Gastroesophageal sphincter (tissue), 4 donors: ENCODE measurements at regions not wholly inside any gene's neighbourhood (a gene's known extent, or its start where the extent isn't known, plus 50 kb on each side); places are given as distances from the start of the nearest gene placed in this dataset.
"Not testable (repeated sequence)": the region's sequence is repeated elsewhere in the genome, so short reads cannot be mapped to it uniquely, and the experiment has no call there.

ENCODE experiments used
- ATAC-seq: fragments of 150-250 bp; one replicate; pipeline ENCODE4 v1.9.1; 2016; ENCODE audit warnings: mild to moderate bottlenecking, moderate library complexity
- H3K27ac ChIP-seq, 4 donors: fragments of 200-600 bp; sonication (generic) in 3 of 4; 1 replicate in 3 of 4; 2 replicates in 1 of 4; pipeline ENCODE4 v1.5.1; 2016 to 2019
- H3K27me3 ChIP-seq: fragments of 200-600 bp; sonication (generic); one replicate; pipeline ENCODE4 v1.5.1; 2019
- H3K36me3 ChIP-seq, 2 donors: fragments of 200-600 bp; sonication (generic); one replicate each; pipeline ENCODE4 v1.5.1; 2019; ENCODE audit warnings: control low read depth in 1 of 2
- H3K4me1 ChIP-seq, 3 donors: fragments of 200-600 bp; sonication (generic); 1 replicate in 2 of 3; 2 replicates in 1 of 3; pipeline ENCODE4 v1.5.1; 2016 to 2019; ENCODE audit warnings: control low read depth in 2 of 3
- H3K4me3 ChIP-seq, 2 donors: fragments of 200-600 bp; sonication (generic); one replicate each; pipeline ENCODE4 v1.5.1; 2019; ENCODE audit warnings: mild to moderate bottlenecking in 1 of 2, moderate library complexity in 1 of 2
- H3K9me3 ChIP-seq, 3 donors: fragments of 200-600 bp; sonication (generic); one replicate each; pipeline ENCODE4 v1.5.1; 2017 to 2019; ENCODE audit warnings: control low read depth in 2 of 3
- CTCF ChIP-seq, 4 experiments: fragments of 200-600 bp in 2 of 4; fragments of 450-650 bp in 2 of 4; sonication (generic) in 1 of 4; IDR thresholded peaks; one replicate each; pipeline ENCODE4 v1.5.1; 2017 to 2019; ENCODE audit warnings: antibody characterized with exemption in 4 of 4, mild to moderate bottlenecking in 2 of 4, moderate library complexity in 2 of 4
- EP300 ChIP-seq: sonication (generic); formaldehyde crosslinking; IDR thresholded peaks from one replicate; pipeline ENCODE4 v1.6.1; 2017; ENCODE audit warnings: antibody characterized with exemption, mild to moderate bottlenecking
- POLR2A ChIP-seq, 2 donors: fragments of 450-650 bp; IDR thresholded peaks; one replicate each; pipeline ENCODE4 v1.6.1; 2017; ENCODE audit warnings: antibody characterized with exemption in 2 of 2, mild to moderate bottlenecking in 2 of 2, moderate library complexity in 1 of 2
- POLR2AphosphoS5 ChIP-seq: sonication (generic); formaldehyde crosslinking; IDR thresholded peaks from one replicate; pipeline ENCODE4 v1.6.1; 2017; ENCODE audit warnings: antibody characterized with exemption
- WGBS, 2 donors: methylation state at CpG; one replicate each; pipeline ENCODE4 v1.1.5; 2018; ENCODE audit warnings: low coverage in 1 of 2; 5-methylcytosine and 5-hydroxymethylcytosine counted together

- TF ChIP-seq EP300 (no peak), CTCF (IDR thresholded peaks at IDR 0.05) (no peak), POLR2AphosphoS5 (no peak), POLR2A (IDR thresholded peaks at IDR 0.05) (no peak)
- no peak for ATAC-seq
- H3K9me3 ChIP-seq: peaks cover 0 to 13% (median 2%) of the 10 kb centered on the region in 3 donors
- WGBS, 2 donors: 59 to 87% methylated on average over 3 to 5 of the region's 6 CpGs
- peaks cover 5% of the 10 kb centered on the region for H3K27me3 ChIP-seq
- H3K4me3 ChIP-seq: no peak overlapping the region
- no peak overlapping the region for H3K27ac ChIP-seq
- H3K36me3 ChIP-seq: no peaks in the 10 kb centered on the region
- H3K4me1 ChIP-seq: no peaks in the 10 kb centered on the region
These were observed 140.1 kb upstream of the JCAD start for GRCh38 chr10:30199376-30200016.

GRCh38 chr10:30197186-30197585 is 137.8 kb upstream of the JCAD start:
- peaks cover 0 to 2% (median 0%) of the 10 kb centered on the region in 3 donors for H3K9me3 ChIP-seq
- ATAC-seq: no peak
- no peaks in the 10 kb centered on the region for H3K4me1 ChIP-seq
- no peaks in the 10 kb centered on the region for H3K36me3 ChIP-seq
- H3K4me3 ChIP-seq: no peak overlapping the region
- no peak for TF ChIP-seq EP300
- TF ChIP-seq CTCF (IDR thresholded peaks at IDR 0.05): no peak
- no peak for TF ChIP-seq POLR2AphosphoS5
- no peak for TF ChIP-seq POLR2A (IDR thresholded peaks at IDR 0.05)
- no peak overlapping the region for H3K27ac ChIP-seq
- H3K27me3 ChIP-seq: peaks cover 5% of the 10 kb centered on the region
- 83 to 93% methylated on average over 2 to 3 of the region's 4 CpGs for WGBS, 2 donors

- ATAC-seq: not testable (repeated sequence)
- WGBS, 2 donors: 61 to 66% methylated on average over 2 of the region's 2 CpGs
These were observed 137.2 kb upstream of the JCAD start for GRCh38 chr10:30196559-30196958.

GRCh38 chr10:30192846-30193608 is 133.6 kb upstream of the JCAD start:
- H3K27ac ChIP-seq: no peak overlapping the region
- TF ChIP-seq POLR2AphosphoS5 (no peak), CTCF (IDR thresholded peaks at IDR 0.05) (no peak), EP300 (no peak), POLR2A (IDR thresholded peaks at IDR 0.05) (no peak)
- ATAC-seq: no peak
- H3K4me3 ChIP-seq: no peak overlapping the region
- H3K27me3 ChIP-seq: no peaks in the 10 kb centered on the region
- peaks cover 0 to 2% (median 0%) of the 10 kb centered on the region in 3 donors for H3K9me3 ChIP-seq
- 82 to 89% methylated on average over 5 of the region's 5 CpGs for WGBS, 2 donors
- H3K4me1 ChIP-seq: peaks cover 0 to 11% (median 0%) of the 10 kb centered on the region in 3 donors
- H3K36me3 ChIP-seq: no peaks in the 10 kb centered on the region

More at GRCh38 chr10:30196559-30196958, 137.2 kb upstream of the JCAD start:
- not testable (repeated sequence) for H3K4me1 ChIP-seq, H3K4me3 ChIP-seq, H3K27me3 ChIP-seq, H3K27ac ChIP-seq, H3K9me3 ChIP-seq, H3K36me3 ChIP-seq

- 88 to 93% methylated on average over 4 to 13 of the region's 14 CpGs for WGBS, 2 donors
- Histone ChIP-seq H3K9me3 (peaks cover 0 to 2% (median 0%) of the 10 kb centered on the region in 3 donors), H3K36me3 (no peaks in the 10 kb centered on the region), H3K27ac (no peak overlapping the region), H3K27me3 (no peaks in the 10 kb centered on the region), H3K4me3 (no peak overlapping the region), H3K4me1 (peaks cover 0 to 25% (median 0%) of the 10 kb centered on the region in 3 donors)
- TF ChIP-seq POLR2A (IDR thresholded peaks at IDR 0.05) (no peak), CTCF (IDR thresholded peaks at IDR 0.05) (no peak), EP300 (no peak), POLR2AphosphoS5 (no peak)
- ATAC-seq: no peak
These were observed 131.5 kb upstream of the JCAD start for GRCh38 chr10:30190577-30191552.
